Body of pancreas (tissue), 4 donors: ENCODE measurements at regions not wholly inside any gene's neighbourhood (a gene's known extent, or its start where the extent isn't known, plus 50 kb on each side); places are given as distances from the start of the nearest gene placed in this dataset.
"Not testable (repeated sequence)": the region's sequence is repeated elsewhere in the genome, so short reads cannot be mapped to it uniquely, and the experiment has no call there.

ENCODE experiments used
- CTCF ChIP-seq, 7 experiments: fragments of 450-650 bp in 4 of 7; fragments of 200-600 bp in 3 of 7; sonication (generic) in 3 of 7; IDR thresholded peaks; one replicate each; pipeline ENCODE4 v1.5.1; 2016 to 2019; ENCODE audit warnings: antibody characterized with exemption in 7 of 7
- POLR2A ChIP-seq, 3 donors: fragments of 450-650 bp; IDR thresholded peaks; one replicate each; pipeline ENCODE4 v1.6.1; 2016; ENCODE audit warnings: antibody characterized with exemption in 3 of 3, mild to moderate bottlenecking in 2 of 3

- not testable (repeated sequence) for TF ChIP-seq POLR2A, CTCF (IDR thresholded peaks at IDR 0.05)
Measured at GRCh38 chr21:19493437-19494241, 1090.1 kb upstream of the TMPRSS15 start.
